Hematopoietic multipotent progenitor cell (in vitro differentiated cells): ENCODE measurements at regions not wholly inside any gene's neighbourhood (a gene's known extent, or its start where the extent isn't known, plus 50 kb on each side); places are given as distances from the start of the nearest gene placed in this dataset.
A peak's percentile ranks its signal among the peaks of the same experiment; 100 is the strongest.

Experiments used
- DNase-seq, 3 donors: peaks; one replicate each; pipeline ENCODE4 v3.0.0-alpha.2; 2011 to 2015; ENCODE audit warnings: low read depth in 2 of 3, low spot score in 2 of 3

GRCh38 chr5:81856948-81857928 lies 106.3 kb upstream of the SSBP2 start:
- DNase-seq = peak in 2 of 3 donors; percentile 37 to 60

- no peak for DNase-seq
These were observed 104.7 kb upstream of the SSBP2 start for GRCh38 chr5:81855591-81855990.

GRCh38 chr5:81854915-81855314 lies 104.0 kb upstream of the SSBP2 start:
- no peak for DNase-seq

- no peak for DNase-seq
These were observed 103.6 kb upstream of the SSBP2 start for GRCh38 chr5:81854485-81854884.

- DNase-seq = no peak
These were observed 102.1 kb upstream of the SSBP2 start for GRCh38 chr5:81853030-81853357.

- DNase-seq = peak in 1 of 3 donors; percentile 53
These were observed 101.6 kb upstream of the SSBP2 start for GRCh38 chr5:81852291-81853029.

- peak; percentile 71 to 95 (median 91) for DNase-seq
These were observed 100.7 kb upstream of the SSBP2 start for GRCh38 chr5:81851481-81852178.

GRCh38 chr5:81850501-81851357 lies 99.8 kb upstream of the SSBP2 start:
- DNase-seq = no peak

- no peak for DNase-seq
These were observed 99.0 kb upstream of the SSBP2 start for GRCh38 chr5:81849770-81850367.

- DNase-seq = peak in 1 of 3 donors; percentile 48
These were observed 97.5 kb upstream of the SSBP2 start for GRCh38 chr5:81848362-81848880.

GRCh38 chr5:81846301-81846700 lies 95.4 kb upstream of the SSBP2 start:
- no peak for DNase-seq

GRCh38 chr5:81843845-81844244 lies 92.9 kb upstream of the SSBP2 start:
- no peak for DNase-seq

- no peak for DNase-seq
These were observed 92.0 kb upstream of the SSBP2 start for GRCh38 chr5:81842795-81843398.

GRCh38 chr5:81839034-81839433 lies 88.1 kb upstream of the SSBP2 start:
- DNase-seq = no peak

- peak in 2 of 3 donors; percentile 57 to 77 for DNase-seq
These were observed 87.5 kb upstream of the SSBP2 start for GRCh38 chr5:81838307-81838906.

GRCh38 chr5:81837667-81838306 lies 86.9 kb upstream of the SSBP2 start:
- DNase-seq = no peak

GRCh38 chr5:81835814-81836367 lies 85.0 kb upstream of the SSBP2 start:
- no peak for DNase-seq
